ENCODE measurements at regions not wholly inside any gene's neighbourhood (a gene's known extent, or its start where the extent isn't known, plus 50 kb on each side); places are given as distances from the start of the nearest gene placed in this dataset.

- TF ChIP-seq, protein P1, sequence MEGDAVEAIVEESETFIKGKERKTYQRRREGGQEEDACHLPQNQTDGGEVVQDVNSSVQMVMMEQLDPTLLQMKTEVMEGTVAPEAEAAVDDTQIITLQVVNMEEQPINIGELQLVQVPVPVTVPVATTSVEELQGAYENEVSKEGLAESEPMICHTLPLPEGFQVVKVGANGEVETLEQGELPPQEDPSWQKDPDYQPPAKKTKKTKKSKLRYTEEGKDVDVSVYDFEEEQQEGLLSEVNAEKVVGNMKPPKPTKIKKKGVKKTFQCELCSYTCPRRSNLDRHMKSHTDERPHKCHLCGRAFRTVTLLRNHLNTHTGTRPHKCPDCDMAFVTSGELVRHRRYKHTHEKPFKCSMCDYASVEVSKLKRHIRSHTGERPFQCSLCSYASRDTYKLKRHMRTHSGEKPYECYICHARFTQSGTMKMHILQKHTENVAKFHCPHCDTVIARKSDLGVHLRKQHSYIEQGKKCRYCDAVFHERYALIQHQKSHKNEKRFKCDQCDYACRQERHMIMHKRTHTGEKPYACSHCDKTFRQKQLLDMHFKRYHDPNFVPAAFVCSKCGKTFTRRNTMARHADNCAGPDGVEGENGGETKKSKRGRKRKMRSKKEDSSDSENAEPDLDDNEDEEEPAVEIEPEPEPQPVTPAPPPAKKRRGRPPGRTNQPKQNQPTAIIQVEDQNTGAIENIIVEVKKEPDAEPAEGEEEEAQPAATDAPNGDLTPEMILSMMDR (IDR thresholded peaks at IDR 0.05) = no peak
- no peak for TF ChIP-seq POLR2AphosphoS5 (IDR thresholded peaks at IDR 0.05)
These were observed 278.0 kb downstream of the CETN3 start for GRCh38 chr5:90131383-90132133.
